Endothelial cell of umbilical vein (primary cell): ENCODE measurements at regions not wholly inside any gene's neighbourhood (a gene's known extent, or its start where the extent isn't known, plus 50 kb on each side); places are given as distances from the start of the nearest gene placed in this dataset.

ENCODE experiments used
- CTCF ChIP-seq, 2 donors: IDR thresholded peaks; 1 replicate in 1 of 2; 2 replicates in 1 of 2; pipeline ENCODE4 v1.5.1; 2011; ENCODE audit warnings: low read length in 2 of 2, mild to moderate bottlenecking in 2 of 2, moderate library complexity in 2 of 2, control low read depth in 1 of 2, inconsistent platforms in 1 of 2, low read depth in 1 of 2; ENCODE audit not compliant: insufficient read depth in 1 of 2; ENCODE audit errors: extremely low read depth in 1 of 2
- FOS ChIP-seq: IDR thresholded peaks from 2 replicates; pipeline ENCODE4 v1.6.1; 2011; ENCODE audit warnings: mild to moderate bottlenecking, low read length, moderate library complexity, borderline replicate concordance; ENCODE audit not compliant: insufficient read depth
- MAX ChIP-seq: IDR thresholded peaks from 2 replicates; pipeline ENCODE4 v1.6.1; 2011; ENCODE audit not compliant: insufficient read depth, insufficient read length
- POLR2A ChIP-seq: IDR thresholded peaks from 2 replicates; pipeline ENCODE4 v1.6.1; 2012; ENCODE audit warnings: low read depth, mild to moderate bottlenecking, control low read depth, low read length
- POLR2AphosphoS5 ChIP-seq: IDR thresholded peaks from 2 replicates; pipeline ENCODE4 v1.6.1; 2012; ENCODE audit warnings: low read depth, mild to moderate bottlenecking, control low read depth, low read length, moderate library complexity; ENCODE audit not compliant: insufficient read depth

- TF ChIP-seq POLR2A (no peak), CTCF (IDR thresholded peaks at IDR 0.05; ENCODE audit: extremely low read depth in 1 of 2, insufficient read depth in 1 of 2, low read depth in 1 of 2, low read length in 2 of 2) (no peak), MAX (no peak), FOS (no peak), POLR2AphosphoS5 (no peak)
Measured at GRCh38 chr2:147236601-147237000, 608.2 kb upstream of the ACVR2A start.
